OCI-LY3 (cell line): ENCODE measurements at regions not wholly inside any gene's neighbourhood (a gene's known extent, or its start where the extent isn't known, plus 50 kb on each side); places are given as distances from the start of the nearest gene placed in this dataset.

Experiments
- H2AFZ ChIP-seq: fragments of 200-600, 300-600 bp; shearing (Covaris generic); 2 replicates; pipeline ENCODE4 v1.6.0; 2014; ENCODE audit warnings: antibody characterized with exemption, low read depth, low read length
- H3K27ac ChIP-seq: fragments of 200-600, 300-600 bp; sonication (generic); 2 replicates; pipeline ENCODE4 v1.5.1; 2014; ENCODE audit warnings: mild to moderate bottlenecking, low read length, moderate library complexity, mixed read lengths
- H3K27me3 ChIP-seq: fragments of 200-600, 300-600 bp; sonication (generic); 2 replicates; pipeline ENCODE4 v1.6.1; 2014; ENCODE audit warnings: low read depth, low read length, mixed read lengths
- H3K36me3 ChIP-seq: fragments of 200-600, 300-600 bp; sonication (generic); replicated peaks from 2 replicates; pipeline ENCODE3; 2014; ENCODE audit warnings: low read depth, low read length, mixed read lengths
- H3K4me1 ChIP-seq: fragments of 300-600, 200-600 bp; sonication (generic); 2 replicates; pipeline ENCODE4 v1.6.1; 2014; ENCODE audit warnings: low read length, mixed read lengths
- H3K4me2 ChIP-seq: fragments of 200-600, 300-600 bp; sonication (generic); 2 replicates; pipeline ENCODE4 v1.6.1; 2014; ENCODE audit warnings: low read length, mixed read lengths
- H3K4me3 ChIP-seq: fragments of 300-600, 200-600 bp; sonication (generic); 2 replicates; pipeline ENCODE4 v1.5.1; 2014; ENCODE audit warnings: antibody characterized with exemption, mild to moderate bottlenecking, low read length, moderate library complexity
- H3K79me2 ChIP-seq: fragments of 300-600, 200-600 bp; shearing (Covaris generic); 2 replicates; pipeline ENCODE4 v1.6.1; 2014; ENCODE audit warnings: mild to moderate bottlenecking, low read length, mixed read lengths
- H3K9ac ChIP-seq: fragments of 300-600, 200-600 bp; shearing (Covaris generic); 2 replicates; pipeline ENCODE4 v1.6.0; 2014; ENCODE audit warnings: mild to moderate bottlenecking, low read length, moderate library complexity
- H3K9me3 ChIP-seq: fragments of 200-600, 300-600 bp; shearing (Covaris generic); 2 replicates; pipeline ENCODE4 v1.6.1; 2014; ENCODE audit warnings: low read length, mixed read lengths; ENCODE audit not compliant: insufficient read depth
- H4K20me1 ChIP-seq: fragments of 200-600, 300-600 bp; sonication (generic); 2 replicates; pipeline ENCODE4 v1.6.1; 2016; ENCODE audit warnings: low read length, mixed read lengths; ENCODE audit not compliant: insufficient read depth
- EZH2phosphoT487 ChIP-seq: fragments of 200-600 bp; shearing (Covaris generic); IDR thresholded peaks from 2 replicates; pipeline ENCODE4 v1.6.1; 2018; ENCODE audit warnings: antibody characterized with exemption, mixed run types, low read depth
- TF ChIP-seq, protein P1 (sequence below): fragments of 200-600, 300-600 bp; sonication (generic); IDR thresholded peaks from 2 replicates; pipeline ENCODE4 v1.5.1; 2014; ENCODE audit warnings: antibody characterized with exemption, low read length, low read depth

- no peak overlapping the region for H3K4me2 ChIP-seq
- no peak overlapping the region for H3K4me3 ChIP-seq
- no peaks in the 10 kb centered on the region for H3K27me3 ChIP-seq
- H3K9ac ChIP-seq: no peak overlapping the region
- peaks cover 20% of the 10 kb centered on the region; the same call in 1 of the 2 replicates for H4K20me1 ChIP-seq
- H3K9me3 ChIP-seq: no peaks in the 10 kb centered on the region
- H2AFZ ChIP-seq: no peak overlapping the region
- H3K79me2 ChIP-seq: no peaks in the 10 kb centered on the region
- TF ChIP-seq EZH2phosphoT487: no peak
- TF ChIP-seq, protein P1, sequence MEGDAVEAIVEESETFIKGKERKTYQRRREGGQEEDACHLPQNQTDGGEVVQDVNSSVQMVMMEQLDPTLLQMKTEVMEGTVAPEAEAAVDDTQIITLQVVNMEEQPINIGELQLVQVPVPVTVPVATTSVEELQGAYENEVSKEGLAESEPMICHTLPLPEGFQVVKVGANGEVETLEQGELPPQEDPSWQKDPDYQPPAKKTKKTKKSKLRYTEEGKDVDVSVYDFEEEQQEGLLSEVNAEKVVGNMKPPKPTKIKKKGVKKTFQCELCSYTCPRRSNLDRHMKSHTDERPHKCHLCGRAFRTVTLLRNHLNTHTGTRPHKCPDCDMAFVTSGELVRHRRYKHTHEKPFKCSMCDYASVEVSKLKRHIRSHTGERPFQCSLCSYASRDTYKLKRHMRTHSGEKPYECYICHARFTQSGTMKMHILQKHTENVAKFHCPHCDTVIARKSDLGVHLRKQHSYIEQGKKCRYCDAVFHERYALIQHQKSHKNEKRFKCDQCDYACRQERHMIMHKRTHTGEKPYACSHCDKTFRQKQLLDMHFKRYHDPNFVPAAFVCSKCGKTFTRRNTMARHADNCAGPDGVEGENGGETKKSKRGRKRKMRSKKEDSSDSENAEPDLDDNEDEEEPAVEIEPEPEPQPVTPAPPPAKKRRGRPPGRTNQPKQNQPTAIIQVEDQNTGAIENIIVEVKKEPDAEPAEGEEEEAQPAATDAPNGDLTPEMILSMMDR: no peak
- no peaks in the 10 kb centered on the region for H3K36me3 ChIP-seq
- H3K27ac ChIP-seq: no peak overlapping the region
- no peaks in the 10 kb centered on the region for H3K4me1 ChIP-seq
These were observed 442.3 kb upstream of the MON1B start for GRCh38 chr16:76748461-76749348.

DNA sequence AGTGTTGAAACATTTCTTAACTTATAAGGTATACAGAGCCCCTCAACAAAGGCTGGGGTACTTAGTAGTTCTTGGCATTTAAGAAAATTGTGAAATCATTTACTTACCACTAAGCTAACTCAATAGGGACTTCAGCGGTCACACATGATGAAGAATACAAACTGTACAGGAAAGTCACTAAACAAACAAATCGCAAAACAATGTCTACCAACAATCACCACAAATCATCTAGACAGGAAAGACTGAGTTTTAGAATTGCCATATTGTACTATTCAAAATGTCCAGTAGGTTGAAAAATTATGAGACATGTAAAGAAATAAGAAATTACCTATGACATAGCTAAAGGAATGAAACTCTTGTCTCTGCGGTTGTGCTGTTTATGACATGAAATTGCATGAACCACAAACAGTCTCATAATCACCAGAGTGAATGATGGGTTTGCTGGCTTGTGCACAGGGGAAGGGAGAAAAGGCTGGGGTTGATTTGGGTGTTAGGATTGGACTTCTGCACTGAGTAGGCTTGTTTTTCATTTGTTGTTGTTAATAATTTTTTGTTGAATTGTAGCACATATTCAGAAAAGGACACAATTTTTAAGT, 441.1 kb upstream of the MON1B start:
- no peak overlapping the region for H3K4me3 ChIP-seq
- H3K36me3 ChIP-seq: no peaks in the 10 kb centered on the region
- TF ChIP-seq, protein P1: no peak
- no peak for TF ChIP-seq EZH2phosphoT487
- no peaks in the 10 kb centered on the region for H3K4me1 ChIP-seq
- no peak overlapping the region for H3K9ac ChIP-seq
- H3K27me3 ChIP-seq: no peaks in the 10 kb centered on the region
- no peaks in the 10 kb centered on the region for H3K79me2 ChIP-seq
- H3K4me2 ChIP-seq: no peak overlapping the region
- H2AFZ ChIP-seq: no peak overlapping the region
- H4K20me1 ChIP-seq: peaks cover 20% of the 10 kb centered on the region; the same call in 1 of the 2 replicates
- no peak overlapping the region for H3K27ac ChIP-seq
- no peaks in the 10 kb centered on the region for H3K9me3 ChIP-seq

DNA sequence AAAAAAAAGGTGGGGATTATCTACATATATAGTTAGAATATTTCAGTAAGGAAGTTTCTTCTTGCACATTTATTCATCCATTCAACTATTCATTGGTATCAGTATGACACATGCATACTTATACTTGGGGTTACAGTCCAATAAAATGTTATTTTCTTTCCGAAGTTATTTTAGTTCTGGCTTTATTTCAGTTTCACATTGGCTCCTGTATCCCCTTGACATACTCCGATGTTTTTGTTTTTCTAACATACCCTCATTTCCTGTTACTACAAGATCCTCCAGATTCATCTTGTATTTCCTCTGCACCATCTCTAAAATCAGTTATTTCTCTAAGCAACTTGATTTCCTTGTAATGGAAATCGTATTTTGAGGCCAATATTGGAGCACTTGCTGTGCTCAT, 435.5 kb upstream of the MON1B start:
- no peak overlapping the region for H2AFZ ChIP-seq
- H3K9ac ChIP-seq: no peak overlapping the region
- no peak overlapping the region for H3K27ac ChIP-seq
- H3K27me3 ChIP-seq: no peaks in the 10 kb centered on the region
- H3K9me3 ChIP-seq: 0 out of 2 replicates have a peak, but pooled peaks cover 3% of the 10 kb centered on the region
- no peak overlapping the region for H3K4me3 ChIP-seq
- no peak overlapping the region for H3K4me2 ChIP-seq
- H3K36me3 ChIP-seq: peaks cover 6% of the 10 kb centered on the region
- H3K79me2 ChIP-seq: no peaks in the 10 kb centered on the region
- peaks cover 8% of the 10 kb centered on the region; the same call in 1 of the 2 replicates for H4K20me1 ChIP-seq
- H3K4me1 ChIP-seq: no peaks in the 10 kb centered on the region
- TF ChIP-seq, protein P1: no peak
- TF ChIP-seq EZH2phosphoT487: no peak

DNA sequence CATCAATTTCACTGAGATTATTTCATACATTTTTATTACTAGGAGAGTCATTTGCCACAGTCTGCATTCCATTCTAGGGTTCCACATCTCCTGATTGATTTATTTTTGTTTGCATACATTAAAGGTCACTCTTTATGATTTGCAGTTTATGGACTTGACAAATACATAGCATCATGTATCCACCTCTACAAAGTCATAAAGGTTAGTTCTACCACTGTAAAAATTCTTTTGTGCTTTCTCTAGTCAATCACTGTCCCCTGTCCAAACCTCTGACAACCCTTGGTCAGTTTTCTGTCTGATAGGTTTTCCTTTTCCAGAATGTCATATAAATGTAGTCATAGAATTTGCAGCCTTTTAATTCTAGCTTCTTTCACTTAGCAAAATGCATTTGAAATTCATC, 434.6 kb upstream of the MON1B start:
- H3K4me3 ChIP-seq: no peak overlapping the region
- 0 out of 2 replicates have a peak, but pooled peaks cover 4% of the 10 kb centered on the region for H3K9me3 ChIP-seq
- H2AFZ ChIP-seq: no peak overlapping the region
- H4K20me1 ChIP-seq: peaks cover under 1% of the 10 kb centered on the region; the same call in 1 of the 2 replicates
- no peaks in the 10 kb centered on the region for H3K79me2 ChIP-seq
- TF ChIP-seq EZH2phosphoT487: no peak
- TF ChIP-seq, protein P1: no peak
- no peak overlapping the region for H3K4me2 ChIP-seq
- H3K36me3 ChIP-seq: peaks cover 6% of the 10 kb centered on the region
- no peaks in the 10 kb centered on the region for H3K4me1 ChIP-seq
- H3K9ac ChIP-seq: no peak overlapping the region
- no peak overlapping the region for H3K27ac ChIP-seq
- H3K27me3 ChIP-seq: no peaks in the 10 kb centered on the region
